Islet of Langerhans (tissue), 1 donor: ENCODE measurements at regions not wholly inside any gene's neighbourhood (a gene's known extent, or its start where the extent isn't known, plus 50 kb on each side); places are given as distances from the start of the nearest gene placed in this dataset.

Experiments used
- FAIRE-seq: peaks from one replicate; lab custom pipeline; 2011; peaks lifted over from hg19 to GRCh38; lab: Jason Lieb, UNC

DNA sequence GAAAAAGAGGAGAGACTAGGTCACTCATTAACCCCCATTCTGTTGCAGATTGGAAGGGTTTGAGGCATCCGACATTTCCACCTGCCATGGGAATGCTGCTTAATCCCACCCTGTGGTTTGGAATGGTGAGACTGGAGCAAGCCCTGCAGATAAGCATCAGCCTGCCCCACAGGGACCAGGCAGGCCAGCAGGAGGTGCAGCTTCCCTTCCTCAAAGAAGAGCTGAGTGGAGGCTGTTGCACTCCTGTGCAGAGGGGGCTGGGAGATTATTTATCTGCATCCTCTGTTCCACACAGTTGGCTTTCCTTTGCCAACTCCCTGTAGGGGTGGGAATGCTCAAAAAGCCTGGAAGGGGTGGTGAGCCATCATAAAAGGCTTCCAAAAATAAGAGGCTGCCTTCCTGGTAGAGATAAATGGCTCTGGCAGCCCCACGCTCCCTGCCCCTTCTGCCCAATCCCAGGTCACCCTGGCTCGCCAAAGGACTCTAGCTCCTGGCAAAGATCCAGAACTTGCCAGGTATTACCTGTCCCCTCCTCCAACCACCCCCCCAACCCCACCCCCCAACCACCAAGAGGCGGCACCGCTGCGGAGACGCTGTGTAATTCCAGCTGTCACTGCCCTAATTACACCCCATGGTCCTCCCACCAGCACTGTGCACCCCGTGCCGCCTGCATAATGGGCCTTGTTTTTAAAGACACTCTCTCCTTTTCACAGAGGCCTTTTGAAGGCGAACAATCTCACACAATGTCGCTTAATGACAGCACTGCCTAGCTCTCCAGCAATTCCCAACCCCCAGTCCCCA is 83.0 kb upstream of the ZC3H12A start:
- no peak for FAIRE-seq

DNA sequence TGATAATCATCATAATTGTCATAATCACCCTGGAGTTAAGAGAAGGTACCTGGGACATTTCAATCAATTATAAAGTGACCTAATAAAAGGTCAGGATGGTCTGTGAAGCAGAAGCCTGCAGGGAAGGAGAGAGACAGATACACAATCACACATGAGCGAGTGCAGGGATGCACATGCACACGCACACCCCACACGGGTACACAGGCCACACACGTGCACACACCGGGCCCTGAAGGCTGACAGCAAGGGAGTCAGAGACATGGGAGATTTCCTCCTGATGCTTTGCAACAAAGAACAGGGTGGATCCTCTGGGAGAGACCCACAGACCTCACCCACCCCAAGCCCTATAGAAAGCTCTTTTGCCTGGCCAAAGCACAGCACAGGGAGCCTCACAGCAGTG is 82.3 kb upstream of the ZC3H12A start:
- FAIRE-seq: no peak

DNA sequence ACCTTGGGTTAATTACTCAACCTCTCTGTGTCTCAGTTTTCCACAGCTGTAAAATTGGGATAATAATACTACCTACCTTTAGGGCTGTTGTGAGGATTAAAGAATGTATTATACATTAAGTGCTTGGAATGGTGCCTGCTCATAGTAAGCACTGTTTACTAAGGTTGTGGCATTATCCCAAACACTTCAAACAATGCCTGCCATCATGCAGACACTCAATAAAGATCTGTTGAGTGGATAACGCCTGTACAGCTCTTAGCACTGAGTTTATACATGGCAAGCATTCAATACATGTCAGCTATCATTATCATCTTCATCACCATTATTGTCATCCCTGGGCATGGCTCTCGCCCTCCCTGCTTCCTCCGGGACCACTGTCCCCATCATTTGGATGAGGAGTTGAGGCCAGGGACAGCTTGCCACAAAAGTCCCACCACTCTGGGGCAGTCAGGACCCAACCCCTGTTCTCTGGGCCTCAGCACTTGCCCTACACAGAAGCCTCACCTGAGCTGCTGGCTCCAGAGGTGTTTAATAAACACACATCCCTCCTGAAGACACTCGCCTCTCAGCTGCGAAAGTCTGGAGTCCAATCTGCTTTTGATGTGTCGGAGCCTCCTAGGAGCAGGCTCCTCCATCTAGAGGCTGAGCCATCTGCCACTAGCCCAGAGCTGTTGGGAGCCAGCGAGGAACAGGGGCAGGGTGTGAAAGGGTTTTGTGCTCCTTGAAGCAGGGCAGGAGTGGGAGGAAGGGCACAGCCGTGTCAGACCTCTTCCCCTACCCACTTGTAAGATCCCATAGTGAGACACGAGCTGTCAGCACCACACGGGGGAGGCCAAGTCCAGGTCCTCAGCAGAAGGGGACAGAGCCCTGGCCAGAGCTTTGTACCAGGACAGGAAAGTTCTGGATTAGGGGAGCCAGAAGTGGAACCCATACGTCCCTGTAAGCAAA is 80.9 kb upstream of the ZC3H12A start:
- no peak for FAIRE-seq

DNA sequence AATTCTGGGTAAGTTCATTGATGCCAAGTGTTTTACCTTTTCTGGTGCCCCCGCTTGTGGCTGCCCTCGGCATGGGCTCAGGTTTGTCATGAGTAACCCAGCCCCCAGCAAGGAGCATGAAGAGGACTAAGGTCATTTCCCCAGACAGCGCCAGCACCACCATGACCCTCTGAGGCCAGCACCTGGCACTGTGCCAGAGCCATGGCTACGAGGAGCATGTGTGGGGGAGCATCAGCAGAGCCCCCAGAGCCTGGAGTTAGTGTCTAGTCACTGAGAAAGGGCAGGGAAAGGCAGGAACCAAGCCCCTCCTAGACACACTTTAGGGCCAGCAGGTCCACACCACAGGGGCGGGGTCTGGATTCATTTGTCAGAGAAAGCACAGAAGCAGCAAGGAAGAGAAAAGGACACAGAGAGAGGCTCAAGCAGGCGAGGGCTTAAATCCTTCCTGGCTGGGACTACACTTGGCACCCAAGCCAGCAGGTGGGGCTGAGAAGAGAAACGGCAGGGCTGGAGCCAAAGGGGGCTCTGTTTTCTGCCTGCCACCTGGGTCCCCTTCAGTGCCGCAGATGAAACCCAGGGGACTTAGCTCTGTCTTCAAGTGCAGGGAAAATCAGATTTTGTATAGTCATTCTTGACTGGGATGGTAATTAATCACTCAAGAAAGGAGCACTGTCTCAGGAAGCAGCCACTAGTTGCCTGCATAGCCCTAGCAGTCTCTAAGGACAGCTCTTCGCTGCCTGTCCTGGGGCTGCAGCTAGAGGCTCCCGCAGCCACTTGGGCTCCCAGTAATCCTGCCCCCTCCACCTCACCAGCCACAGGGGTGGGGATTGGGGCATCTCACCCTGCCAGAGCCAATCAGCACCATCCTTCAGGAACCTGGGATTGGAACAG is 79.6 kb upstream of the ZC3H12A start:
- FAIRE-seq: no peak

DNA sequence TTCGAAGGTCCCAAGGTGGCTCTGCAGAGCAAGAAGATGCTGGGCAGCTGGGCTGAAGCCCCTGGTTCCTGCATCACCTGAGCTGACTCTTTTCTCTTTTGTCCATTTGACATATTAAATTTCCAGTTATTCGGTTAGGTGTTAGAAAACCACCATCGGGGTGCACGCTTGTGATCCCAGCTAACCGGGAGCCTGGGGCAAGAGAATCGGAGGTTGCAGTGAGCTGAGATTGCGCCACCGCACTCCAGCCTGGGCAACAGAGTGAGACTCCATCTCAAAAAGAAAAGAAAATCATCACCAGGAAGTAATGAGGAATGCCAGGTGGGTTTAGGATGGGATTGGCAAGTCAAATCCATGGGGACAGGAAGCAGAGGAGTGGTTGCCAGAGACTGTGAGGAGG is 76.3 kb upstream of the ZC3H12A start:
- no peak for FAIRE-seq

DNA sequence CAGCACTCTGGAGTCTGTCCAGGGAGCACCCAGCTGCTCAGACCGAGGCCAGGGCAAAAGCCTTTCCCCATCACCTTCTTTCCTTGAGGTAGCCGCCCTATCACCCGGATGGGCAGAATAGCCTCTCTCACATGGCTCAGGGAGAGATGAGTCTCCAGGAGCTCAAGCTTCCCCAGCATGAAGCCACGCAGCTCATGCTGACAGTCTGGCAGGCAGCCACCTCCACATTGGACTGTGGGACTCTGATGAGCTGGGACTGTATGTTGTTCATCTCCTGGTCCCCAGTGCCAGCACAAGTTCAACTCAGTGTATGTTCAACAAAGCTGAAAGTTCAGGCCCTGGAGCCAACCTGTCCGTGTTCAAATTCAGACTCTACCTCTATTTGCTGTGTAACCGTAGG is 75.2 kb upstream of the ZC3H12A start:
- FAIRE-seq: no peak

DNA sequence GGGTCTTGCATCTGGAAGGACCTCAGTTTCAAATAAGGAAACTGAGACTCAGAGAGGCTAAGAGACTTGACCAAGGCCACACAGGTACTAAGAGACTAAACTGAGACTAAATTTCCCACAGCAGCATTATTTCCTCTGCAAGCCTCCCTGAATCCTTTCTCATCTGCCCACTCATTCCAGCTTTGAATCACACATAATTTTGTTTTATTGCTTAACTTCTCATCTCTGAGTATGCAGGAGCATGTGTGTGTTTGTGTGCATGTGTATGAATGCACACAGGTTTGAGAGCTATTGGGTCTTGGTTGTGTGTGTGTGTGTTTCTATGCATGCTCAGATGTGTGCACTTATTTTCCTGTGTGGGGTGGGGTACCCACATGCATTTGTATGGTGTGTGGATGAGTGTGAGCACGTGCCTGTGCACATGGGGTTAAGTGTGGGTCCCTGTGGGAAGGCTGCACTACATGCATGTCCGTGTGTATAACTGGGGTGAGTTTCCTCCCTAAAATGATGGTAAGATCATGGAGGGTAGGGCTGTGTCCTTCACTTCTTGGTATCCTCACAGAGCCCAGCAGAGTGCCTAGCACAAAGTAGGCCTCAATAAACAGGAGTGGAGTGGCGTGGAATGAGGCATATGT is 74.4 kb upstream of the ZC3H12A start:
- no peak for FAIRE-seq

DNA sequence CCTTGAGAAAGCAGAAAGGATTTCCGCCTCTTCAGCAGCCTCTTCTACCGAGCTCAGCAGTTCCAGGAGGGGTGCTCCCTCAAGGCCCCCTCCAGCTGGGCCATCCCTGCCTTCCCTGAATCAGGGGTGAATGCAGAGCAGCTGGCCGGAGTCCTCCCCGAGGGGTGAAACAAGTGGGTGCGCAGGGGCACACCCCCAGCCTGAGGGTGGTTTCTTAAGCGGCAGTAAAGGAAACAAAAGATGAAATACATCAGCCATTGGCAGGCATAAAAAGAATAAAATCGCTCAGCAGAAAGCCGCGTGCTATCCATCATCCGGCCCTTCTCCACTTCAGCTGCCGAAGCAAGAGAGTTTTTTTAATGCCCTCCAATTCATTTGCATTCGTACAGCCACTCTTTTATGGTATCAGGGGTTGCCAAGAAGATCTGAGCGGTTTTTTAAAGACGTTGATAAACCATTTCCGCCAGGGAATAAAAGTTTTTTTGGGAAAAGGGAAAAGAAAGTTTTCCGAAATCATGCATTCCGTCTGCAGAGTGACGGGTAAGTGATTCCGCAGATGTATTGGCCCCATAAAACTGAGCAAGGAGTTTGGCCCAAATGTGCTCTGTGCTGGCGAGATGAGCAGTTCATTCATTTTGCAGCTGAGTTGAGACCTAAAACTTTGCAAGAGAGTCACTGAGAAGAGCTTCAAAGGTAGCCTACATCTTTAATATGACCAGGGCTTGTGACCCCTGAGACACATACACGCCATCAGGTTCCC is 73.7 kb upstream of the ZC3H12A start:
- FAIRE-seq: no peak

DNA sequence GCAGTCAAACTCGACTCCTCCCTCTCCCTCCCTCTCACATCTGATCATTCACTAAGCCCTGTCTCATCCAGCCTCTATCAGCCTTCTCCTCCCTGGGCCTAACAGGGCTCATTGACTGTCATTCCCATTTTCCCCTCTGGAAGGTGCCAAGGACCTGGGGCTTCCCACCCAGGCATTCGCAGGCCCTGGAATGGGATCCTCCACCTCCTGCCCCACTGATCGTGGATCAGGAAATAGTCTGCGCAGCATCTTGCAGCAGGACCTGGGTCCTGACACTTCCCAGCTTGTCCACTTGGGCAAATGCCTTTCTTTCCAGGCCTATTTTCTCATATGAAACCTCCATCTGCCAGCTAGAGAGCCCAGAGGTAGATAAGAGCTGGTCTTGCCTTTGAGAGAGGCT is 71.2 kb upstream of the ZC3H12A start:
- FAIRE-seq: no peak

DNA sequence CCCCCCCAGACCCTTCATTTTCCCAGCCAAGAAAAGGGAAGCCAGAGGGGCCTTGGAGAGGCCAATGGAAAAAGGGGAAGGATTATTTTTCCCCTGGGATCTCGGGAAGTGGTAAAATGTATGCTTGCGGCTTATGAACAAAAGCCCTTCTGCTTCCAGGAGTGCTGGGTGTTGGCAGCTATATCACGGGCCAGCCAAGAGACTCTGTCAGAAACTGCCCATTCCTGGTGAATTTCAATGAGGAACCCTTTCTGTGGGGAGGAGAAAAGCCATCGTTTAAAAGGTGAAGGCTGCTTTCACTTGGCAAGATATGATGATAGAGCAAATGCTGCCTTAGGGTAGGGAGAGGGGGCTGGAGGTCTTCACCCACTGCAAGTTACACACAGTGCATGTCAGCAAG is 69.7 kb upstream of the ZC3H12A start:
- FAIRE-seq: no peak

DNA sequence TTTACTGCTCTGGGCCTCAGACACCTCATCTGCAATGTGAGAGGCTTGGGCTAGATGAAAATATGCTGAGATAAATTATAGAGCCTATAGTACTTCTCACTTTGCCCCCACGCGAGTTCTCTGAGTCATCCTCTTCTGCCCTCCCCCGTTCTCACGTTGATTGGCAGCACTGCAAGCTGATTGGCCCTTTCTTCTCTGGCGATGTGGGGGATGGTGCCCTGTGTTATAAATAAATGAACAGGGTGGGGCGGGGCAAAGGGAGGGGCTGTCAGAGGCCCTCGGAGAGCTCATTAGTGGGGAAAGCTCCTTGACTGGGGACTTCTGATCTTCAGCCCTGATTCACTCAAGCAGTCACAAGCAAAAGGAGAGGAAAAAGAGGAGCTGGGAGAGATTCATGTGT is 64.3 kb upstream of the ZC3H12A start:
- no peak for FAIRE-seq

DNA sequence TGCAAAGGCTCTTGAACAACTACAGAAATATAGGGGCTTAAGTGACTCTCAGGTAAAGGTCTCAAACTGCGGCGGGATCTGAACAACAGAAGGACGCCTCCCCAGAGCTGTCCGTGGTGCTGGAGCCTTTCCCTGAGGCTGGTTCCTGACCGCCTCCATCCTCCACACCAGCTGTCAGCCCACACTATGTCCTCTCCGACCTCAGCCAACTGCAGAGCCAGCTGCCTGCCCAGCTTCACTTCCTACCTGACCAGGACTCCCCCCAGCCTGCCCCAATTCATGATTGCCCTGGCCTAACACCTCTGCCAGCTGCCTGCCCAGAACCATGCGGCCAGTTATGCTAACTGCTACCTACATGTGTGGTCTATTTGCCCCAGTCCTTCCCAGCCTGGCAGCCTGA is 63.6 kb upstream of the ZC3H12A start:
- FAIRE-seq: no peak

DNA sequence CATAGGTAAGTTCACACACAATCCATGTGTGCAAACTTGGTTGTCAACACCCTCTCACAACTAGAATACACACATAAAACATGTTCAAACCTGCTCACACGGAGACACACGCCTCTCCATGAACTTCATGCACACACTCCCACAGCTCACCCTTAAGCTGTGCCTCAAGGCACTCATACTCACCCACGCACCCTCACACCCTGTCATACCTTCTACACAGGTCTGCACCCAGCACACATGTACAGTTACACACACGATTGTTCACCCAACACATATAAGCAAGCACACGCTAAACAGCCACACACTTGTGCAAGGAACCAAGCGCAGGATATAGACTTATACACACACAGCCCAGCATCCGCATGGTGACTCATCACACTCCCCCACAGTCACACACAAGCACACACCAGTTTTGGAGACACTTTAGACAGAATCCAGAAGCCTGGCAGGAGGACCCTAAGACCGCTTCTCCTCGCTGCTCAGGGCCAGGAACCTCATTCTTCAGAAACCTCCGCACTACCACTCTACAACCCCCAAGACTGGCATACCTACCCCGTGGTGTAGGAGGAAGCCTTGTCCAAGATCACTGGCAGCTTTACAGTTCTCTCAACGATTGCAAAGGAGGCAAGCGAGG is 58.7 kb upstream of the ZC3H12A start:
- FAIRE-seq: no peak

DNA sequence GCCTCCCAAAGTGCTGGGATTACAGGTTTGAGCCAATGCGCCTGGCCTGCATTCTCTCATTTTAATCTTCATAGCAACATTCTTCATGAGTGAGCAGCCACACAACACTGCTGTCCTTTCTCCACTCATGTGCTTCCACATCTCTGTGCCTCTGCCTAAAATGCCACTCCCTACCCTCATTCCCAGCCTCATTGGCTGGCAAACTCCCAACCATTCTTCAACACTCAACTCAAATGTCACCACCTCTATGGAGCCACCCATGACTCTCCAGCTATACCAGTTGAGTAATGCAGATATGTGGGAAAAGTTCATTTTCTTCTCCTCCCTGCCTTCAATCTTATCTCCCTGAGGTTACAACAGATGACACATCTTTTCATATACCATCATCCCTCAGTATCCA is 53.9 kb upstream of the ZC3H12A start:
- FAIRE-seq: no peak

DNA sequence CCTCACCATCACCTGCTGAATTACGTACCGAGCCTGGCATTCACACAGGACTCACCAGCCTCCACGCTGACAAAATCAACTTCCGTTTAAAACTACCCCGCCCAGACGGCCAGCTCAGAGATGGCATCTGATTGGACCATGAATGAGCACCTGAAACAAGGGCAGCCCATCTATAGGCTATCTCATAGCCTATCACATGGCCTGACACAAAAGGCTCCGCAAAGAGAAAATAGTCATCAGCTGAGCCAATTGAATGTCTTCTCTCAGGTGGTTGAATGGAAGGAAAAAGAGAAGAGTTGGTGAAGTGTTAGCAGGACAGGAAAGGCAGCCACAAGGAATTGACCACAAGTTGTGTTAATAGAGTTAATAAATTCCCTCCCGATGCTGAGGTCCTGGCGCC is 50.6 kb upstream of the ZC3H12A start:
- no peak for FAIRE-seq

DNA sequence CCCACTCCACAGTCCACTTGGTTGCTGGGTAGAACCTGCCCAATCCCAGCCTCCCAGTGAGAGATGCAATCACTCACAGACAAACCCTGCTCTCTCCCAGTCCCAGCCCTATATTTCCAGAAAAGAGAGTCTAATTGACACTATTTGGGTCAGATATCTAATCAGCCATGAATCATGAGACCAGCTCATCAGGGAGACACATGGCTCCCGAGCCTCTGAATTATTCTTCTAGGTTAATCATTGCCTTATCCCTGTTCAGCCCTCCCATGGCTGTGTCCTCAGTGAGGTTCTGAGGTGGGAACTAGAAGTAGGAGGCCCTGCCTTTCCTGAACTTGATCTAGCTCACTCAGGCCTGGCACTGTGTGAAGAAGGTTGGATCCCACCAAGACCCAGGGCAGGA is 49.9 kb upstream of the ZC3H12A start:
- FAIRE-seq: peak; percentile 13
